ENCODE measurements at regions not wholly inside any gene's neighbourhood (a gene's known extent, or its start where the extent isn't known, plus 50 kb on each side); places are given as distances from the start of the nearest gene placed in this dataset.

GRCh38 chr2:224141304-224141703, 102.2 kb upstream of the SERPINE2 start:
- Mint-ChIP-seq H3K9me3 (peaks cover 4% of the 10 kb centered on the region), H3K27me3 (ENCODE audit: low read depth, poor library complexity) (peaks cover 4% of the 10 kb centered on the region), H3K4me1 (peaks cover 5% of the 10 kb centered on the region), H3K4me3 (no peak overlapping the region), H3K36me3 (ENCODE audit: low read depth) (no peaks in the 10 kb centered on the region), H3K27ac (no peak overlapping the region)
- DNase-seq = no peak
- TF ChIP-seq CTCF (IDR thresholded peaks at IDR 0.05) = no peak

GRCh38 chr2:224137208-224137607, 98.1 kb upstream of the SERPINE2 start:
- Mint-ChIP-seq H3K27me3 (ENCODE audit: low read depth, poor library complexity) (no peaks in the 10 kb centered on the region), H3K36me3 (ENCODE audit: low read depth) (no peaks in the 10 kb centered on the region), H3K4me1 (no peaks in the 10 kb centered on the region), H3K9me3 (peaks cover 4% of the 10 kb centered on the region), H3K27ac (no peak overlapping the region), H3K4me3 (no peak overlapping the region)
- DNase-seq = no peak
- no peak for TF ChIP-seq CTCF (IDR thresholded peaks at IDR 0.05)

GRCh38 chr2:224136396-224136795, 97.3 kb upstream of the SERPINE2 start:
- no peak for TF ChIP-seq CTCF (IDR thresholded peaks at IDR 0.05)
- Mint-ChIP-seq H3K36me3 (ENCODE audit: low read depth) (no peaks in the 10 kb centered on the region), H3K4me3 (no peak overlapping the region), H3K9me3 (peaks cover 4% of the 10 kb centered on the region), H3K4me1 (peaks cover 4% of the 10 kb centered on the region), H3K27ac (no peak overlapping the region), H3K27me3 (ENCODE audit: low read depth, poor library complexity) (no peaks in the 10 kb centered on the region)
- DNase-seq = no peak

DNA sequence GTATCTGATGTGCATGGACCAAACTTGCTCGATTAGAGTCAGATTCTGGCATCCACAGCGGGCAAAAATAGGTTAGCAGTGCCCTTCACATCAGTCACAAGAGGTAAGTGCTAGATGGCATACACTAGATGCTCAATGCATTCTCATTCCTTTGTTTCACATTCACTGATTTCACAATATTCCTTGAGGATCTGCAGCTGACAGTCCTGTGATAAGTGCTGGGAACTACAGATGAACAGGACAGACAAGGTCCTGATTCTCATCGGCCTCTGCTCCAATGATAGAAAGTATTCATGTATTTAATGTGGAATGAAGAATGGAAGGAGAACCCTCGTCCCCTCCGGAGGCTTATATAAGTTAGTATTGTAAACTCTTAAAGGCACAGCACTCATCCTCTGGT, 96.8 kb upstream of the SERPINE2 start:
- no peak overlapping the region for H3K4me3 Mint-ChIP-seq
- no peak for DNase-seq
- H3K27me3 Mint-ChIP-seq (ENCODE audit: low read depth, poor library complexity) = no peaks in the 10 kb centered on the region
- H3K9me3 Mint-ChIP-seq = peaks cover 4% of the 10 kb centered on the region
- H3K27ac Mint-ChIP-seq = no peak overlapping the region
- no peaks in the 10 kb centered on the region for H3K36me3 Mint-ChIP-seq (ENCODE audit: low read depth)
- TF ChIP-seq CTCF (IDR thresholded peaks at IDR 0.05) = no peak
- peaks cover 4% of the 10 kb centered on the region for H3K4me1 Mint-ChIP-seq

DNA sequence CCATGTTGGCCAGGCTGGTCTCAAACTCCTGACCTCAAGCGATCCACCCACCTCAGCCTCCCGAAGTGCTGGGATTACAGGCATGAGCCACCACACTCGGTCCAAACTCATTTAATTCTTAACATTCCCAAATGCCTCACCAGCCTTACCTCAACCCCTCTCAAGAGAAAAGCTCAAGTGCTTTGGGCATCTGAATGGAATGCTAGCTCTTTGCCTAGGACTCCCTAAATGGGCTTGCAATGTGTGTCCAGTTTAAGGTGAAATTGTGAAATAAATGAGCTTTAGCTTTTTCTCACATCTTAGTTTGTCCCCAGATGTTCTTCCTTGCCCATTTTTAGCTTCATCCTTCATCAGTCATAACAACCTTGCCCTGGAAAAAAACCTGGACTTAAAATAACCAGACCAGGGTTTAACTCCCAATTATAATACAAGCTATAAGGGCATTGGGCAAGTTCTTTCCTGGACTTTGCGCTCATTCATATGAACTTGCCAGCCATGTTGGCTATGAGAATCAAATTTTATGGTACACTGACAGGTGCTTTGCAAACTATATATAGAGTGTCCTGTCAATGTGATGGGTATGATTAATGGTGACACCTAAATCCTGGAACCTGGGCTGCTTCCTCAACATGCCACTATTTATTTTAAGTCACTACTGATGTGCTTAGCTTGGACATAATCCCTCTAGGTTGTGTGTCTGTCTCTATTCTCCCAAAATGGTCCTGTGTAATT, 95.1 kb upstream of the SERPINE2 start:
- no peaks in the 10 kb centered on the region for H3K36me3 Mint-ChIP-seq (ENCODE audit: low read depth)
- no peak overlapping the region for H3K4me3 Mint-ChIP-seq
- no peaks in the 10 kb centered on the region for H3K27me3 Mint-ChIP-seq (ENCODE audit: low read depth, poor library complexity)
- H3K9me3 Mint-ChIP-seq = peaks cover 4% of the 10 kb centered on the region
- TF ChIP-seq CTCF (IDR thresholded peaks at IDR 0.05) = no peak
- no peak overlapping the region for H3K27ac Mint-ChIP-seq
- peaks cover 4% of the 10 kb centered on the region for H3K4me1 Mint-ChIP-seq
- no peak for DNase-seq

- peaks cover 4% of the 10 kb centered on the region for H3K9me3 Mint-ChIP-seq
- H3K27ac Mint-ChIP-seq = no peak overlapping the region
- TF ChIP-seq CTCF (IDR thresholded peaks at IDR 0.05) = no peak
- H3K4me1 Mint-ChIP-seq = peaks cover 4% of the 10 kb centered on the region
- H3K4me3 Mint-ChIP-seq = no peak overlapping the region
- no peaks in the 10 kb centered on the region for H3K27me3 Mint-ChIP-seq (ENCODE audit: low read depth, poor library complexity)
- H3K36me3 Mint-ChIP-seq (ENCODE audit: low read depth) = no peaks in the 10 kb centered on the region
- DNase-seq = no peak
Measured at GRCh38 chr2:224133387-224133786, 94.3 kb upstream of the SERPINE2 start.
